MM.1S (cell line): ENCODE measurements at regions not wholly inside any gene's neighbourhood (a gene's known extent, or its start where the extent isn't known, plus 50 kb on each side); places are given as distances from the start of the nearest gene placed in this dataset.
A peak's percentile ranks its signal among the peaks of the same experiment; 100 is the strongest.

Experiments used
- DNase-seq: peaks from one replicate; pipeline ENCODE4 v3.0.0-alpha.2; 2015
- H2AFZ ChIP-seq: fragments of 300-600 bp; sonication (generic); 2 replicates; pipeline ENCODE4 v1.6.0; 2016; ENCODE audit warnings: antibody characterized with exemption, low read length
- H3F3A ChIP-seq: fragments of 300-600 bp; sonication (generic); 2 replicates; pipeline ENCODE4 v1.6.1; 2016; ENCODE audit warnings: mild to moderate bottlenecking, antibody characterized with exemption, low read length, moderate library complexity, mixed read lengths; ENCODE audit not compliant: insufficient read depth
- H3K27ac ChIP-seq: fragments of 300-600 bp; sonication (generic); 2 replicates; pipeline ENCODE4 v1.5.1; 2016; ENCODE audit warnings: mild to moderate bottlenecking, low read length
- H3K27me3 ChIP-seq: fragments of 300-600 bp; sonication (generic); replicated peaks from 2 replicates; pipeline ENCODE4 v1.6.0; 2016; ENCODE audit warnings: low read length; ENCODE audit not compliant: insufficient read depth
- H3K36me3 ChIP-seq: fragments of 300-600 bp; sonication (generic); replicated peaks from 2 replicates; pipeline ENCODE4 v1.6.1; 2016; ENCODE audit warnings: mild to moderate bottlenecking, low read length, mixed read lengths; ENCODE audit not compliant: insufficient read depth
- H3K4me1 ChIP-seq: fragments of 300-600 bp; sonication (generic); 2 replicates; pipeline ENCODE4 v1.6.1; 2016; ENCODE audit warnings: low read length, mixed read lengths
- H3K4me2 ChIP-seq: fragments of 300-600 bp; sonication (generic); 2 replicates; pipeline ENCODE4 v1.6.0; 2016; ENCODE audit warnings: low read depth, low read length
- H3K4me3 ChIP-seq: fragments of 300-600 bp; sonication (generic); 2 replicates; pipeline ENCODE4 v1.5.1; 2016; ENCODE audit warnings: low read length, mixed read lengths
- H3K79me2 ChIP-seq: fragments of 300-600 bp; sonication (generic); 2 replicates; pipeline ENCODE4 v1.6.1; 2016; ENCODE audit warnings: mixed run types, low read length, mixed read lengths
- H3K9ac ChIP-seq: fragments of 300-600 bp; sonication (generic); 2 replicates; pipeline ENCODE4 v1.6.1; 2016; ENCODE audit warnings: low read length, mixed read lengths
- H3K9me2 ChIP-seq: fragments of 300-600 bp; sonication (generic); replicated peaks from 2 replicates; pipeline ENCODE4 v1.6.1; 2016; ENCODE audit warnings: mild to moderate bottlenecking, low read length, mixed read lengths; ENCODE audit not compliant: insufficient read depth
- H3K9me3 ChIP-seq: fragments of 300-600 bp; sonication (generic); replicated peaks from 2 replicates; pipeline ENCODE4 v1.6.1; 2016; ENCODE audit warnings: mild to moderate bottlenecking, low read length, mixed read lengths; ENCODE audit not compliant: insufficient read depth
- H4K20me1 ChIP-seq: fragments of 300-600 bp; sonication (generic); 2 replicates; pipeline ENCODE4 v1.6.1; 2016; ENCODE audit warnings: mild to moderate bottlenecking, low read length, moderate library complexity, mixed read lengths; ENCODE audit not compliant: insufficient read depth
- EZH2 ChIP-seq: fragments of 300-600 bp; sonication (generic); optimal IDR thresholded peaks from 2 replicates; pipeline ENCODE3; 2017; ENCODE audit warnings: low read depth, mild to moderate bottlenecking, antibody characterized with exemption, low read length, mixed read lengths
- EZH2phosphoT487 ChIP-seq: fragments of 300-600 bp; sonication (generic); IDR thresholded peaks from 2 replicates; pipeline ENCODE4 v1.6.1; 2018; ENCODE audit warnings: antibody characterized with exemption, low read length
- TF ChIP-seq, protein P1 (sequence below): fragments of 300-600 bp; sonication (generic); IDR thresholded peaks from 2 replicates; pipeline ENCODE4 v1.5.1; 2016; ENCODE audit warnings: antibody characterized with exemption, low read length, mixed read lengths

DNA sequence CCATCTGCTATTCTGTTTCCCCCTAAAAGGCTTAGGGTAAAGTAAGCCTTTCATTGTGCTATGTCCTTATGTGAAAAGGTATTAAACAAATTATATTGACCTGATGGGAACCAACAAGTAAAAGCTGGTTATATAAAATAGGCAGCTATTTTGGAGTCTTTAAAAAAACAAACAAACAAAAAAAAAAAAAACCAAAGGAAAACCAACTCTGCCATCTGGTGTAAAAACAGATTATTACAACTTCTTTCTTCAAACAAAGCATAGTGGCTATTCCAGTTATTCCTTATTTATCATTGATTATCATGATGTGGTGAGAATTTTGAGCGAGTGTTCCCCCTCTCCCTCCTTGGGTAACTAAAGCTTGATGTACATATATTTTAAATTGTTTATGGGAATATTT lies 122.3 kb upstream of the FHL2 start:
- no peak overlapping the region for H2AFZ ChIP-seq
- no peaks in the 10 kb centered on the region for H3K27me3 ChIP-seq
- no peak overlapping the region for H3K4me2 ChIP-seq
- DNase-seq: no peak
- no peaks in the 10 kb centered on the region for H3K9me2 ChIP-seq
- H3K9ac ChIP-seq: no peak overlapping the region
- TF ChIP-seq, protein P1, sequence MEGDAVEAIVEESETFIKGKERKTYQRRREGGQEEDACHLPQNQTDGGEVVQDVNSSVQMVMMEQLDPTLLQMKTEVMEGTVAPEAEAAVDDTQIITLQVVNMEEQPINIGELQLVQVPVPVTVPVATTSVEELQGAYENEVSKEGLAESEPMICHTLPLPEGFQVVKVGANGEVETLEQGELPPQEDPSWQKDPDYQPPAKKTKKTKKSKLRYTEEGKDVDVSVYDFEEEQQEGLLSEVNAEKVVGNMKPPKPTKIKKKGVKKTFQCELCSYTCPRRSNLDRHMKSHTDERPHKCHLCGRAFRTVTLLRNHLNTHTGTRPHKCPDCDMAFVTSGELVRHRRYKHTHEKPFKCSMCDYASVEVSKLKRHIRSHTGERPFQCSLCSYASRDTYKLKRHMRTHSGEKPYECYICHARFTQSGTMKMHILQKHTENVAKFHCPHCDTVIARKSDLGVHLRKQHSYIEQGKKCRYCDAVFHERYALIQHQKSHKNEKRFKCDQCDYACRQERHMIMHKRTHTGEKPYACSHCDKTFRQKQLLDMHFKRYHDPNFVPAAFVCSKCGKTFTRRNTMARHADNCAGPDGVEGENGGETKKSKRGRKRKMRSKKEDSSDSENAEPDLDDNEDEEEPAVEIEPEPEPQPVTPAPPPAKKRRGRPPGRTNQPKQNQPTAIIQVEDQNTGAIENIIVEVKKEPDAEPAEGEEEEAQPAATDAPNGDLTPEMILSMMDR: peak; percentile 51
- no peak for TF ChIP-seq EZH2
- no peaks in the 10 kb centered on the region for H3K36me3 ChIP-seq
- no peaks in the 10 kb centered on the region for H4K20me1 ChIP-seq
- H3K79me2 ChIP-seq: no peaks in the 10 kb centered on the region
- no peak overlapping the region for H3K27ac ChIP-seq
- H3K4me1 ChIP-seq: no peaks in the 10 kb centered on the region
- H3K4me3 ChIP-seq: no peak overlapping the region
- H3K9me3 ChIP-seq: no peaks in the 10 kb centered on the region
- no peaks in the 10 kb centered on the region for H3F3A ChIP-seq

- H3K79me2 ChIP-seq: no peaks in the 10 kb centered on the region
- H3K4me1 ChIP-seq: no peaks in the 10 kb centered on the region
- no peak for TF ChIP-seq EZH2phosphoT487
- TF ChIP-seq, protein P1: no peak
- no peak for TF ChIP-seq EZH2
- no peaks in the 10 kb centered on the region for H4K20me1 ChIP-seq
- no peaks in the 10 kb centered on the region for H3K36me3 ChIP-seq
- H3K4me3 ChIP-seq: no peak overlapping the region
- H3K9ac ChIP-seq: no peak overlapping the region
- no peaks in the 10 kb centered on the region for H3K9me3 ChIP-seq
- no peak overlapping the region for H2AFZ ChIP-seq
- H3K4me2 ChIP-seq: no peak overlapping the region
- no peaks in the 10 kb centered on the region for H3K9me2 ChIP-seq
- no peak overlapping the region for H3K27ac ChIP-seq
- H3F3A ChIP-seq: no peaks in the 10 kb centered on the region
- DNase-seq: no peak
- no peaks in the 10 kb centered on the region for H3K27me3 ChIP-seq
These were observed 120.7 kb upstream of the FHL2 start for GRCh38 chr2:105519516-105519915.

GRCh38 chr2:105518897-105519296 lies 120.0 kb upstream of the FHL2 start:
- DNase-seq: no peak
- no peak for TF ChIP-seq EZH2phosphoT487
- H3K9me3 ChIP-seq: no peaks in the 10 kb centered on the region
- no peak overlapping the region for H2AFZ ChIP-seq
- no peak overlapping the region for H3K9ac ChIP-seq
- H3K36me3 ChIP-seq: no peaks in the 10 kb centered on the region
- no peaks in the 10 kb centered on the region for H3K27me3 ChIP-seq
- H3K4me2 ChIP-seq: no peak overlapping the region
- no peaks in the 10 kb centered on the region for H3K9me2 ChIP-seq
- H4K20me1 ChIP-seq: no peaks in the 10 kb centered on the region
- H3K79me2 ChIP-seq: no peaks in the 10 kb centered on the region
- H3K4me3 ChIP-seq: no peak overlapping the region
- H3F3A ChIP-seq: no peaks in the 10 kb centered on the region
- no peaks in the 10 kb centered on the region for H3K4me1 ChIP-seq
- no peak overlapping the region for H3K27ac ChIP-seq

DNA sequence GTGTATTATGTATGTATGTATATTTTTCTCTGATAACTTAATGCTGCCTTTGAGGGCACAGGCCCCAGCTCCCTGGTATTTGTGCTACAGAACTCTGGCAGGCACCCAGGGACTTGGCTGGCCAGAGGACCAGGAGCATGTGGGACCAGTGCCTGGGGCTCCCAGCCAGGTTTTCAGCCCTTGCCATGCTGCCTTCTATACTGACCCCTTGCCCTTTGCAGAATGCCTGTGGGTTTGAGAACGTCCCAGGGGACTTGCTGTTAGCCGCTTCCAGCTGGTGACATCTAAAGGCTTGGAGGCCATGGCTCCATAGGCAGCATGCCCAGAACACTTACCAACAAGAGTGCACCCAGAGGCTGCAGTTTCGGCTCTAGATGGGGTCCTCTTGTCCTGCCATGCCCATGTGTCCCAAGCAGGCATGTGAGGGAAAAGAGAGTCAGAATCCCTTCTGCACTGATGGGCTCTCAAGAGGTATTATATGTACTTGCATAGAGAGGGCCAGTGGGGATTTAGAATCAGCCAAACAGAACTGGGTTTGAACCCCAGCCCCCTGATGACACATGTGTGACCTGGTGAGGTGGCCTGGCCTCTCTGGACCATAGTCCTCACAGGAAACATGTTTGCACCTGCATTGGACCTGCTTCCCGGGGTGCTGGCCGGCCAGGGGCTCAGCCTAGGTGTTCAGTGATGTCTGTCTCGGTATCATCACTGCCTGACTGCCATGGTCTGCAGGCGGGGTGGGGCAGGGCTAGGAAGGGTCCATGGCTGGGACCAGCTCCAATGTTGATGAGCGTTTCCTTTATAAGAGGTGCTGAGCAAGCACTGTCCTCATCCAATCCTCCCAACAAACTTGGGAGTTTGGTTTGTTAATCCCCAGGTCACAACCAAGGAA lies 119.2 kb upstream of the FHL2 start:
- H4K20me1 ChIP-seq: no peaks in the 10 kb centered on the region
- no peaks in the 10 kb centered on the region for H3K9me3 ChIP-seq
- H3K4me2 ChIP-seq: no peak overlapping the region
- H3F3A ChIP-seq: no peaks in the 10 kb centered on the region
- H3K4me3 ChIP-seq: no peak overlapping the region
- H3K9me2 ChIP-seq: no peaks in the 10 kb centered on the region
- no peak overlapping the region for H2AFZ ChIP-seq
- H3K27me3 ChIP-seq: no peaks in the 10 kb centered on the region
- H3K27ac ChIP-seq: no peak overlapping the region
- H3K79me2 ChIP-seq: no peaks in the 10 kb centered on the region
- no peaks in the 10 kb centered on the region for H3K4me1 ChIP-seq
- TF ChIP-seq EZH2 (no peak), EZH2phosphoT487 (no peak)
- TF ChIP-seq, protein P1: no peak
- no peaks in the 10 kb centered on the region for H3K36me3 ChIP-seq
- no peak for DNase-seq
- H3K9ac ChIP-seq: no peak overlapping the region
